Hepatocyte (in vitro differentiated cells): ENCODE measurements at regions not wholly inside any gene's neighbourhood (a gene's known extent, or its start where the extent isn't known, plus 50 kb on each side); places are given as distances from the start of the nearest gene placed in this dataset.
"Not testable (repeated sequence)": the region's sequence is repeated elsewhere in the genome, so short reads cannot be mapped to it uniquely, and the experiment has no call there.

Experiments
- DNase-seq: peaks from one replicate; pipeline ENCODE4 v3.0.0-alpha.2; 2016; ENCODE audit warnings: low spot score
- H2AFZ ChIP-seq: fragments of 200-600 bp; sonication (generic); 2 replicates; pipeline ENCODE4 v1.6.0; 2016; ENCODE audit warnings: antibody characterized with exemption, mild to moderate bottlenecking
- H3K27ac ChIP-seq: fragments of 200-600 bp; sonication (generic); 2 replicates; pipeline ENCODE4 v1.5.1; 2016; ENCODE audit warnings: mild to moderate bottlenecking
- H3K27me3 ChIP-seq: fragments of 200-600 bp; sonication (generic); 2 replicates; pipeline ENCODE4 v1.6.1; 2016
- H3K36me3 ChIP-seq: fragments of 200-600 bp; sonication (generic); replicated peaks from 2 replicates; pipeline ENCODE4 v1.5.1; 2016; ENCODE audit warnings: low read depth; ENCODE audit not compliant: insufficient read depth
- H3K4me1 ChIP-seq: fragments of 200-600 bp; sonication (generic); 2 replicates; pipeline ENCODE4 v1.5.1; 2016; ENCODE audit warnings: mild to moderate bottlenecking, moderate library complexity; ENCODE audit not compliant: insufficient read depth
- H3K4me2 ChIP-seq: fragments of 200-600 bp; sonication (generic); 2 replicates; pipeline ENCODE4 v1.6.0; 2016
- H3K4me3 ChIP-seq: fragments of 200-600 bp; sonication (generic); 2 replicates; pipeline ENCODE4 v1.5.1; 2016; ENCODE audit warnings: mild to moderate bottlenecking
- H3K79me2 ChIP-seq: fragments of 200-600 bp; sonication (generic); 2 replicates; pipeline ENCODE4 v1.6.0; 2017; ENCODE audit warnings: mild to moderate bottlenecking
- H3K9me2 ChIP-seq: fragments of 200-600 bp; sonication (generic); replicated peaks from 2 replicates; pipeline ENCODE4 v1.6.0; 2017; ENCODE audit warnings: mild to moderate bottlenecking; ENCODE audit not compliant: insufficient read depth
- H3K9me3 ChIP-seq: fragments of 200-600 bp; sonication (generic); 2 replicates; pipeline ENCODE4 v1.5.1; 2016; ENCODE audit warnings: low read depth, mild to moderate bottlenecking
- H4K20me1 ChIP-seq: fragments of 200-600 bp; sonication (generic); 2 replicates; pipeline ENCODE4 v1.6.0; 2016; ENCODE audit warnings: mild to moderate bottlenecking; ENCODE audit not compliant: insufficient read depth, poor library complexity, severe bottlenecking
- EZH2 ChIP-seq: fragments of 200-600 bp; sonication (generic); IDR thresholded peaks from 2 replicates; pipeline ENCODE4 v1.6.1; 2016; ENCODE audit warnings: antibody characterized with exemption, mild to moderate bottlenecking, borderline replicate concordance
- EZH2phosphoT487 ChIP-seq: fragments of 200-600 bp; sonication (generic); IDR thresholded peaks from one replicate; pipeline ENCODE4 v1.6.1; 2018; ENCODE audit warnings: antibody characterized with exemption, mild to moderate bottlenecking, low read depth, moderate library complexity; ENCODE audit not compliant: unreplicated experiment, severe bottlenecking
- WGBS: methylation state at CpG from one replicate; pipeline ENCODE4 v1.1.6; 2016; ENCODE audit warnings: low lambda C conversion rate; ENCODE audit errors: missing lambda C conversion rate; 5-methylcytosine and 5-hydroxymethylcytosine counted together
- TF ChIP-seq, protein P1 (sequence below): fragments of 200-600 bp; sonication (generic); IDR thresholded peaks from 2 replicates; pipeline ENCODE4 v1.5.1; 2016; ENCODE audit warnings: antibody characterized with exemption, mild to moderate bottlenecking; ENCODE audit not compliant: poor library complexity

DNA sequence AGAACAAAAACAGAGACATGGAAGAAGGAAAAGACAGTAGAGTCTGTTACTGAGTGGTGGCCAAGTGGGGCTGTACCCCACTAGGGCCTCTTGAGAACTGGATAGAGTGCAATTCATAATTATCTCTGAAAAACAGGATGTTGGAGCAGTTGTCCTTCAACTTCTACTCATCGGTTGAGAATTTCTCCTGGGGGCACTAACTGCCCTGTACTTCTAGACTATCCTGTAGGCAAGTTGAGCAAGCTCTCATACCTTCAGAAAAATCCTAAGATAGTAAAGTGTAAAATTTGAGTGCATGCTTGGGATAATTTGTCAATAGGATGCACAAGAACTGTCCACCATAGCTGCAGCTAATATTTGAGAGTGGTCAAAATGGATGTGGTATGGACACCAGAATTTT, 179.7 kb upstream of the CNKSR2 start:
- H3K4me1 ChIP-seq: no peaks in the 10 kb centered on the region
- no peaks in the 10 kb centered on the region for H3K27me3 ChIP-seq
- H3K79me2 ChIP-seq: no peaks in the 10 kb centered on the region
- H2AFZ ChIP-seq: no peak overlapping the region
- H3K9me3 ChIP-seq: no peaks in the 10 kb centered on the region
- TF ChIP-seq EZH2 (no peak), EZH2phosphoT487 (no peak)
- TF ChIP-seq, protein P1, sequence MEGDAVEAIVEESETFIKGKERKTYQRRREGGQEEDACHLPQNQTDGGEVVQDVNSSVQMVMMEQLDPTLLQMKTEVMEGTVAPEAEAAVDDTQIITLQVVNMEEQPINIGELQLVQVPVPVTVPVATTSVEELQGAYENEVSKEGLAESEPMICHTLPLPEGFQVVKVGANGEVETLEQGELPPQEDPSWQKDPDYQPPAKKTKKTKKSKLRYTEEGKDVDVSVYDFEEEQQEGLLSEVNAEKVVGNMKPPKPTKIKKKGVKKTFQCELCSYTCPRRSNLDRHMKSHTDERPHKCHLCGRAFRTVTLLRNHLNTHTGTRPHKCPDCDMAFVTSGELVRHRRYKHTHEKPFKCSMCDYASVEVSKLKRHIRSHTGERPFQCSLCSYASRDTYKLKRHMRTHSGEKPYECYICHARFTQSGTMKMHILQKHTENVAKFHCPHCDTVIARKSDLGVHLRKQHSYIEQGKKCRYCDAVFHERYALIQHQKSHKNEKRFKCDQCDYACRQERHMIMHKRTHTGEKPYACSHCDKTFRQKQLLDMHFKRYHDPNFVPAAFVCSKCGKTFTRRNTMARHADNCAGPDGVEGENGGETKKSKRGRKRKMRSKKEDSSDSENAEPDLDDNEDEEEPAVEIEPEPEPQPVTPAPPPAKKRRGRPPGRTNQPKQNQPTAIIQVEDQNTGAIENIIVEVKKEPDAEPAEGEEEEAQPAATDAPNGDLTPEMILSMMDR: no peak
- H3K27ac ChIP-seq: no peak overlapping the region
- no peak overlapping the region for H3K4me3 ChIP-seq
- no peak for DNase-seq
- H4K20me1 ChIP-seq: no peaks in the 10 kb centered on the region
- H3K9me2 ChIP-seq: no peaks in the 10 kb centered on the region
- 83% methylated on average over 1 of the region's 1 CpG for WGBS
- no peak overlapping the region for H3K4me2 ChIP-seq
- H3K36me3 ChIP-seq: no peaks in the 10 kb centered on the region

DNA sequence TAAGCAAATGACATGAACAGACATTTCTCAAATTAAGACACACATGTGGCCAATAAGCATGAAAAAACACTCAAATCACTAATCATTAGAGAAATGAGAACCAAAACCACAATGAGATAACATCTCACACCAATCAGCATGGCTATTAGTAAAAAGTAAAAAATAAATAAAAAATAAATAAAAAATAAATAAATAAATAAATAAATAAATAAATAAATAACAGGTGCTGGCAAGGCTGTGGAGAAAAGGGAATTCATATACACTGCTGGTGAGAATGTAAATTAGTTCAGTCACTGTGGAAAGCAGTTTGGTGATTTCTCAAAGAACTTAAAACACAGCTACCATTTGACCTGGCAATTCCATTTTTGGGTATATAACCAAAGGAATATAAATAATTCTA, 167.1 kb upstream of the CNKSR2 start:
- Histone ChIP-seq H3K79me2 (no peaks in the 10 kb centered on the region), H3K9me3 (no peaks in the 10 kb centered on the region), H3K36me3 (no peaks in the 10 kb centered on the region), H3K4me1 (no peaks in the 10 kb centered on the region), H3K4me3 (no peak overlapping the region), H4K20me1 (no peaks in the 10 kb centered on the region), H2AFZ (no peak overlapping the region), H3K4me2 (no peak overlapping the region), H3K27me3 (no peaks in the 10 kb centered on the region), H3K27ac (no peak overlapping the region), H3K9me2 (no peaks in the 10 kb centered on the region)
- TF ChIP-seq, protein P1: no peak
- TF ChIP-seq EZH2phosphoT487: no peak
- no peak for DNase-seq

- H3K36me3 ChIP-seq, H3K4me3 ChIP-seq, H3K4me2 ChIP-seq, H3K9me3 ChIP-seq, H2AFZ ChIP-seq, H3K27ac ChIP-seq, H3K27me3 ChIP-seq, DNase-seq, H3K9me2 ChIP-seq, H4K20me1 ChIP-seq, H3K79me2 ChIP-seq, H3K4me1 ChIP-seq: not testable (repeated sequence)
- 77% methylated on average over 3 of the region's 3 CpGs for WGBS
These were observed 155.0 kb upstream of the CNKSR2 start for GRCh38 chrX:21219208-21219607.

GRCh38 chrX:21225643-21226042, 148.6 kb upstream of the CNKSR2 start:
- H4K20me1 ChIP-seq: no peaks in the 10 kb centered on the region
- H3K9me2 ChIP-seq: no peaks in the 10 kb centered on the region
- no peak overlapping the region for H2AFZ ChIP-seq
- no peaks in the 10 kb centered on the region for H3K9me3 ChIP-seq
- H3K4me1 ChIP-seq: no peaks in the 10 kb centered on the region
- 85% methylated on average over 1 of the region's 1 CpG for WGBS
- TF ChIP-seq, protein P1: no peak
- no peak for TF ChIP-seq EZH2phosphoT487
- no peak for TF ChIP-seq EZH2
- no peak for DNase-seq
- H3K27me3 ChIP-seq: no peaks in the 10 kb centered on the region
- no peak overlapping the region for H3K4me2 ChIP-seq
- no peak overlapping the region for H3K4me3 ChIP-seq
- H3K27ac ChIP-seq: no peak overlapping the region
- no peaks in the 10 kb centered on the region for H3K36me3 ChIP-seq
- H3K79me2 ChIP-seq: no peaks in the 10 kb centered on the region

- H3K79me2 ChIP-seq, H2AFZ ChIP-seq, H3K4me1 ChIP-seq, H3K4me3 ChIP-seq, H4K20me1 ChIP-seq, H3K27ac ChIP-seq, H3K36me3 ChIP-seq, H3K9me2 ChIP-seq, H3K4me2 ChIP-seq, H3K27me3 ChIP-seq, H3K9me3 ChIP-seq, DNase-seq: not testable (repeated sequence)
- 82% methylated on average over 3 of the region's 3 CpGs for WGBS
These were observed 145.2 kb upstream of the CNKSR2 start for GRCh38 chrX:21228974-21229373.
